Mucosa of gallbladder (tissue), 1 donor: ENCODE measurements at regions not wholly inside any gene's neighbourhood (a gene's known extent, or its start where the extent isn't known, plus 50 kb on each side); places are given as distances from the start of the nearest gene placed in this dataset.
A peak's percentile ranks its signal among the peaks of the same experiment; 100 is the strongest.
"Not testable (repeated sequence)": the region's sequence is repeated elsewhere in the genome, so short reads cannot be mapped to it uniquely, and the experiment has no call there.

Source experiments
- DNase-seq: peaks from one replicate; pipeline ENCODE4 v3.0.0-alpha.2; 2020; ENCODE audit warnings: low spot score
- donor health status: DM: no; HTN: no; CAD: no.

DNA sequence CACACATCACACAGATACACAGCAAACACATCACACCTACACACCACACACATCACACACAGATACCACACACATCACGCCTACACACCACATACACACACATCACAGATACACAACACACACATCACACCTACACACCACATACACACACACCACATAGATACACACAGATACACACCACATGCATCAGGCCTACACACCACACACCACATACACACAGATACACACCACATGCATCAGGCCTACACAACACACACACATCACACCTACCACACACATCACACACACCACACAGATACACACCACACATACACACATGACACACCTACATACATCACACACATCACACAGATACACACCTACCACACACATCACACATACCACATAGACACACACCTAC is 158.8 kb downstream of the NDUFA10 start:
- DNase-seq: no peak

- DNase-seq: not testable (repeated sequence)
These were observed 159.3 kb downstream of the NDUFA10 start for GRCh38 chr2:239865856-239866255.

DNA sequence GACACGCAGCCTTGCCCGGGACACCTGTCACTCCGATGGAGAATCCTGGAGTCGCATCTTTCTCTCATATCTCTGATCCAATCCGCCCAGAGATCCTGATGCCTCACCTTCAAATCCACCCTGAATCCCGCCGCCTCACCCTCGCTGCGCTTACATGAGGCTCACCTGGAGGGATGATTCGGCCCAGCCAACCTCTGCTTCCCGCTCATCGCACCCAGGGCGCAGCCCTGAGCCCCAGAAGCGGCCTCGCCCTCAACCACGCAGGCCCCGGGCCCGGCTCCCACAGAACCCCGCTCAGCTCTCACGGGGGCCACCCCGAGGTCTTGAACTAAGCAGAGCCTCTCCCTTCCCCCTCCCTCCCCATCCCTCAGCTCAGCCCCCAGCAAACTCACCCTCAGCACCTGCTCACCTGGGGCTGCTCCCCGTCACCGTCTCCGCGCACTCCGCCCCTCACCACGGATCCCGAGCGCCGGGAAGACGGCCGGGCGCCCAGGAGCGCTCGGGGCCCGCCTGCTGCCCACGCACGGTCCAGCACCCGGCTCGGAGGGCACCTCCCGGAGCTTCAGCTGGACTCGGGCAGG is 160.0 kb downstream of the NDUFA10 start:
- DNase-seq: peak; percentile 8

DNA sequence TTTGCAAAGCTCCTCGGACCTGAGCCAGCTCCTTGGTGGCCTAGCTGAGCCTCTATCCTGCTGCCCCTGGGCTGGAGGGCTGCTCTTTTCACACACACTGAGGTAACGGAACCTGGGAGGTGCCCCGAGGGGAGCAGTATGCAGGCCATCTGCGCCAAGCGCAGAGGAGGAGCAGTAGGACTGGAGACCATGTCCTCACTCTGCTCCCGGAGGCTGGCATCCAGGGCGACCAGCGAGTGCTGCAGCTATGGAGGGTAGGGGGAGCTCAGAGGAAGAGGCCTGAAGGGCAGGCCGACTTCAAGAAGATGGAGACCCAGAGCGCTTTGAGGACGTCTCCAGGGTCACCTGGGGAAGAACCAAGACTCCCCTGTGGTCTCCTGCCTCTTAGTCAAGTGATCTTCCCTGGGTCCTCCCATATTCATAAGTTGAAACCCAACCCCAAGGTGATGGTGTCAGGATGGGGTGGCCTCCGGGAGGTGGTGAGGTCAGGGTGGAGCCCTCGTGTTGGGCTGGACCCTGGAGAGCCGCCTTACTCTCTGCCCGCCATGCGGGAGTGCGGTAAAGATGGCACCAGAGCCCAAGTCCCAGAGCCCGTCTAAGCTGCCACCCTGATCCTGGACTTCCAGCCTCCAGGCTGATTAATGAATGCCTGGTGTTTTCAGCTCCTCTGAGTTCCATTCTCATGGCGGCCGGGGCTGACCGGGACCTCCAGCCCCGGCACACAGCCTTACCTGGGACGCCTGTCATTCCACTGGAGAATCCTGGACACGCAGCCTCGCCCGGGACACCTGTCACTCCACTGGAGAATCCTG is 160.7 kb downstream of the NDUFA10 start:
- DNase-seq: no peak

DNA sequence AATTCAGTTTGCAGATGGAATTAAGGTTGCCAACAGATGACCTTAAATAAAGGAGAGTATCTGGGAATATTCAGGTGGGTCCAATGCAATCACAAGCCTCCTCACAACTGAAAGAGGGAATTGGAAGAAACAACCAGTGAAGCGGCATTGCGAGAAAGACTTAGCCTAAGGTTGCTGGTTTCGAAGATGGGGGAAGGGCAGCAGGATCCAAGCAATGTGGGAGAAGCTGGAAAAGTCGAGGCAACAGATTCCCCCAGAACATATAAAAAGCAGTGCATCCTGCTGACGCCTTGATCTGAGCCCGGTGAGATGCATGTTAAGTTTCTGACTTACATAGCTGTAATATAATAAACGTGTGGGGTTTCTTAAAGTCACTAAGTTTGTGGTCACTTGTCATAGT is 162.5 kb downstream of the NDUFA10 start:
- DNase-seq: no peak

DNA sequence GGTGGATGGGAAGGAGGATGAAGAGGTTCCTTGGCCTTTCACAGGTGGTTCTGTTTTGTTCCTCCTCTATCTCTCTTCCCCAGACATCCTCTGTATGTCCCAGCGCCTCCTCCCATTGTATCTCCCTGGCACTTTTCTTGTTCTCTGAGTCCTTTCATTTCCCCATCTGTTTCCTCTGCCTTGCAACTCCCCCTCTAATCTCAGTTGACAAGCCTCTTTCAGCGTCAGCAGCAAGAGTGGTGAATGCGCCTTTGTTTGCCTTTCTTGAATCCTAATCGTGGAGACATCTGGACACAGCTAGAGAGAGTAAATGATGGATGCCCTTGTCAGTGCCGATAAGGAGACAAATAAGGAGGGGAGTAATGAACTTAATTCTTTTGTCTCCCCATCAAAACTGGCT is 167.0 kb downstream of the NDUFA10 start:
- DNase-seq: peak; percentile 6

DNA sequence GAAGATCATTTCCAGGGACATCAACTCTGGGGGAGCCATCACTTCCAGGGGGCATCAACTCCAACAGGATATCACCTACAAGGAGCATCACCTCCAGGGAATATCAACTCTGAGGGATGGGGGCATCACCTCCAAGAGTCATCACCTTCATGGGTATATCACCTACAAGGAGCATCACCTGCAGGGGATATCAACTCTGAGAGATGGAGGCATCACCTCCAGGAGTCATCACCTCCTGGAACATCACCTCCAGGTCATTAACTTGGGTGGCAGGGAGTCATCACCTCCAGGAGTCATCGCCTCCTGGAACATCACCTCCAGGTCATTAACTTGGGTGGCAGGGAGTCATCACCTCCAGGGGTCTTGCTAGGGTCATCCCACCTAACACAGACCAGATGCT is 167.6 kb downstream of the NDUFA10 start:
- DNase-seq: no peak

DNA sequence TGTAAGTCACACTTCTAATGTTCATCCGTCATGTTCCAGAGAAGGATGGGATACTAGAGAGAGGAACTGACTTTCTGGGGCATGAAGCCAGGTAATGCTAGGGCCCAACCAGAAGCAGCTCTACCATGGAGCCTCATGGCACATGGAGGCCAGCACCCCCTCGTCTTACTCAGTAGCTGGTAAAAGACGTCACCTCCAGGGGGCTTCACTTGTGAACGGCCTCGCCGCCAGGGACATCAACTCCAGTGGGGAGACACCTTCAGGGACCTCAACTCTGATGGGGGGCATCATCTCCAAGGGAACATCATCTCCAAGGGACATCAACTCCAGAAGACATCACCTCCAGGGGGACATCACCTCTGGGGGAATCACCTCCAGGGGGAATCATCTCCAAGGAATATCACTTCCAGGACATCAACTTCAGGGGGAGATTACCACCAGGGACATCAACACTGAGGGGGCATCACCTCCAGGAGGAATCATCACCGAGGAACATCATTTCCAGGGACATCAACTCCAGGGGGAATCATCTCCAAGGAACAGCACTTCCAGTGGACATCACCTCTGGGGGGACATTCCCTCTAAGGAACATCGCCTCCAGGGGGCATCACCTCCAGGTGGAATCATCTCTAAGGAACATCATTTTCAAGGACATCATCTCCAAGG is 168.4 kb downstream of the NDUFA10 start:
- DNase-seq: peak; percentile 7

DNA sequence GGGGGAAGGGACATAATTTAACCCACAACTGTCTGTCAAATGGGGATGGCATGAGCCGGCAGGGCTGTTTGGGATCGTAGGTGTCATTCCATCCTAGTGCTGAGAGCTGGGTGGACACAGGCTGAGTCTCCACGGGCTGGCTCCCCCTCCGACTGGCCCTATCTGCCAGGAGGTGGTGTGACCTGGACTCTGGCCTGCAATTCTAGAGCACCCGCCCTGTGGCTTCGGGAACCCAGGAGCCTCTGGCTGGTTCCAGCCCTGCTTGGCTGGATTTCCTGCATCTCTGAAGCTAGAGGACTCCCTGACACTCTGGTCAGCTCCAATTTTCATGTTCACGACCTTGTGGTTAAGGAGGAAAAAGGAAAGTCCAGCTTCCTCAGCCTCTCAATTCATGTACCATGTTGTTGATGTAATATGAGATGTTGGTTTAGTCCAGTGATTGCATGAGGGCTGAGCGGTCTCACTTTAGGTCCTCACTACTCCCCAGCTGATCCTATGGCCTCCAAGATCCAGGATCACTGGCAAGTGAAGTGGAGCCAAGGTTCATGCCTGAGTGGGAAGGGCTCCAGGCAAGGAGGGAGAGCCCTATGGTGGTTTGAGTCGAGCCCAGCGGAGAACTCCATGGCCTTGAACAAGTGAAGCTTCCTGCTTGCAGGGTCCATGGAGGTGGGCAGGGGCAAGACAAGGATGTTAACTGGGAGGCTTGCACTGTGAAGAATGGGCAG is 169.1 kb downstream of the NDUFA10 start:
- DNase-seq: peak; percentile 8

DNA sequence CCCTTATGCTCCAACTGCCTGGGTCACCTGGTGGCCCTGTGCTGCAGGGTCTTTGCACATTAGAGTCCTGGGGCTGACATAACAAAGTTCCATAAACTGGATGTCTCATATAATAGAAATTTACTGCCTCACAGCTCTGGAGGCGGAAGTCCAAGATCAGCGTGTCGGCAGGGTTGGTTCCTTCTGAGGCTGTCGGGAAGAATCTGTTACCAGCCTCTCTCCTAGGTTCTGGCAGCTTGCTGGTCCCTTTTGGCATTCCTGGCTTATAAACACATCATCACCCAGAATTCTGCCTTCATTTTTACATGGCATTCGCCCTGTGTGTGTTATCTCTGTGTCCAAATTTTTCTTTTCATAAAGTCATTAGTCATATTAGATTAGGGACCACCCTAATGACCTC is 170.5 kb downstream of the NDUFA10 start:
- DNase-seq: peak; percentile 6

GRCh38 chr2:239853706-239854327 is 171.3 kb downstream of the NDUFA10 start:
- no peak for DNase-seq

- DNase-seq: peak; percentile 6
These were observed 172.0 kb downstream of the NDUFA10 start for GRCh38 chr2:239853121-239853520.

GRCh38 chr2:239852272-239852671 is 172.9 kb downstream of the NDUFA10 start:
- DNase-seq: no peak

DNA sequence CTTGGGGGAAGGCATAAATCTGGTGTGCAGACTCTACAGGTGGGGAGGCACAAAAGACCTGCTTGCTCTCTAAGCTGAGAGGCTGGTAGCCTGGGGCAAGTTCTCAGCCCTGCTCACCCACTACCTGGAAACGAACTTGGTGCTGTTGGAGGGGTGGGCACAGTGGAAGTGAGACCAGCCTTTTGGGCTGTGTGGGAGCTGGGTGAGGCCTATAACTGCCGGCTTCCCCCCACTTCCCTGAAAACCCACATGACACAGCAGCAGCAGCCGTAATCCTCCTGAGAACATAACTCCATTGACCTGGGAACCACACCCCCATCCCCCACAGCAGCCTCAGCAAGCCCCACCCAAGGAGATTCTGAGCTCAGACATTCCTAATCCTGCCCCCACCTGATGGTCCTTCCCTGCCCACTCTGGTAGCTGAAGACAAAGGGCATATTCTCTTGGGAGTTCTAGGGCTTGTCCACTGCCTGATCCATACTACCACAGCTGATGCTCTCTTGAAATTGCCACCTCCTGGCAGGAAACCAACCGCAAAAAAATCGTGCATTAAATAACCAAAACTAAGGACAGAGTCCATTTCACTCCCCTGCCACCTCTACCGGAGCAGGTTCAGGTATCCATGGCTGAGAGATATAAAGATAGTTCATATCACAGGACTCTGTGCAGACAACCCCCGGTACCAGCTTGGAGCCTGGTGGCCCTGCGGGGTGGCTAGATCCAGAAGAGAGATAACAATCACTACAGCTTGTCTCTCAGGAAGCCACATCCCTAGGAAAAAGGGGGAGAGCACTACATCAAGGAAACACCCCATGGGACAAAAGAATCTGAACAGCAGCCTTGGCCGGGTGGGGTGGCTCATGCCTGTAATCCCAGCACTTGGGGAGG is 178.1 kb downstream of the NDUFA10 start:
- DNase-seq: no peak

DNA sequence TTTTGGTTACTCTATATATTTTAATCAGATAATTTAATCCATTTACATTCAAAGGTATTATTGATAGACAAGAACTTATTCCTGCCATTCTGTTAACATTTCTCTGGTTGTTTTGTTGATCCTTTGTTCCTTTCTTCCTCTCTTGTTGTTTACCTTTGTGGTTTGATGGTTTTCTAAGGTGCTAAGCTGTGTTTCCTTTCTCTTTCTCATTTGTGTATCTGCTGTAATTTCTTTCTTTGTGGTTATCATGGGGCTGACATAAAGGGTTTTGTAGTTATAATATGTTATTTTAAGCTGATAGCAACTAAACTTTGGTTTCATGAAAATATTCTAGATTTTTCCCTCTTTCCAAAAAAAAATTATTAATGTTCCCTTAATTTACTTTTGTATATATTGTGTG is 179.2 kb downstream of the NDUFA10 start:
- DNase-seq: no peak

- DNase-seq: no peak
These were observed 185.8 kb downstream of the NDUFA10 start for GRCh38 chr2:239839306-239839705.

DNA sequence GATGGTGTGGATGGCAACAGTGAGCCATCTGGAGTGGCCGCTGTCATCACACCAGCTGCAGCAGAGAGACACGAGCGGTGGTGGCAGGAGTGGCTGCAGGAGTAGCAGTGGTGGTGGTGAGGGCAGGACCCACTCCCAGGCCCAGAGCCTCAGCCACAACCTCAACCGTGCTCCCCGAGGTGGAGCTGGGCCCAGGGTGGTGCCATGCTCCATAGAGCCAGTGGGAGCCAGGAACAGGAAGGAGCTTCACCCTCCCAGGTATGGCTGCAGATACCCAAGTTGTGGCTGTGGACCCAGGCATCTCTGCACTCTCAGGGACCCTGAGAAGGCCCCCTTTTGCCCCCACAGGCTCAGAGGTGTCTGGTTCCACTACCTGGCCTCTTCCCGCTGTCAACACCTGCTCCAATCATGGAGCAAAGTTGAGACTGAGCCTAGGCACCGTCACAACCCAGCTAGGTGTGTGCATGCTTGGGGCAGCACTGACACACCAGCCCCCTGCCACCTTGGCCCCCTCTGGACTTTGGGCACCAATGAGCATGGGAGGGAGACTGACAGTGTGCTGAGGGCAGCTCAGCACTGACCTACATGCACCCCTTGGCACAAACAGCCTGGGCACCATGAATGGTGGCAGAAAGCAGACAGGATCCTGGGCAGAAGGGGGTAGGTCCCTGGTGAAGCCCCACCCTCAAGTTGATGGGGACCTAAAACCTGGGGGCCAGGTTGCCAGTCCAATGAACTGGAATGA is 188.9 kb downstream of the NDUFA10 start:
- no peak for DNase-seq

- DNase-seq: no peak
These were observed 190.1 kb downstream of the NDUFA10 start for GRCh38 chr2:239835056-239835455.

GRCh38 chr2:239834143-239834542 is 191.0 kb downstream of the NDUFA10 start:
- peak; percentile 9 for DNase-seq
